ENCODE measurements at regions not wholly inside any gene's neighbourhood (a gene's known extent, or its start where the extent isn't known, plus 50 kb on each side); places are given as distances from the start of the nearest gene placed in this dataset.

- TF ChIP-seq CTCF (IDR thresholded peaks at IDR 0.05; ENCODE audit: extremely low read depth, low read depth, low read length): no peak
- peaks cover 29% of the 10 kb centered on the region for H3K27me3 ChIP-seq (ENCODE audit: insufficient read depth, low read length)
- no peaks in the 10 kb centered on the region for H3K79me2 ChIP-seq (ENCODE audit: insufficient read depth, low read length)
- no peak overlapping the region for H3K27ac ChIP-seq (ENCODE audit: low read depth, low read length)
- no peaks in the 10 kb centered on the region for H3K9me3 ChIP-seq (ENCODE audit: low read depth, low read length)
- H2AFZ ChIP-seq (ENCODE audit: low read length): no peak overlapping the region
- H3K36me3 ChIP-seq (ENCODE audit: insufficient read depth, low read length): no peaks in the 10 kb centered on the region
- H3K4me3 ChIP-seq (ENCODE audit: insufficient read depth, low read length): no peak overlapping the region
- H4K20me1 ChIP-seq (ENCODE audit: insufficient read depth, low read length): no peaks in the 10 kb centered on the region
- H3K4me2 ChIP-seq (ENCODE audit: insufficient read depth, low read length): no peak overlapping the region
- H3K4me1 ChIP-seq (ENCODE audit: insufficient read depth, low read length): peaks cover 4% of the 10 kb centered on the region
- DNase-seq (ENCODE audit: insufficient read length, low spot score, missing footprints): no peak
These were observed 51.2 kb downstream of the GRK7 start for GRCh38 chr3:141814375-141814774.

GRCh38 chr3:141815667-141816066 is 52.5 kb downstream of the GRK7 start:
- Histone ChIP-seq H4K20me1 (ENCODE audit: insufficient read depth, low read length) (no peaks in the 10 kb centered on the region), H3K79me2 (ENCODE audit: insufficient read depth, low read length) (no peaks in the 10 kb centered on the region), H3K27ac (ENCODE audit: low read depth, low read length) (no peak overlapping the region), H3K4me3 (ENCODE audit: insufficient read depth, low read length) (no peak overlapping the region), H3K36me3 (ENCODE audit: insufficient read depth, low read length) (no peaks in the 10 kb centered on the region), H3K4me2 (ENCODE audit: insufficient read depth, low read length) (no peak overlapping the region), H3K27me3 (ENCODE audit: insufficient read depth, low read length) (peaks cover 29% of the 10 kb centered on the region), H3K4me1 (ENCODE audit: insufficient read depth, low read length) (peaks cover 4% of the 10 kb centered on the region), H3K9me3 (ENCODE audit: low read depth, low read length) (no peaks in the 10 kb centered on the region), H2AFZ (ENCODE audit: low read length) (no peak overlapping the region)
- TF ChIP-seq CTCF (IDR thresholded peaks at IDR 0.05; ENCODE audit: extremely low read depth, low read depth, low read length): no peak
- DNase-seq (ENCODE audit: insufficient read length, low spot score, missing footprints): no peak

GRCh38 chr3:141816958-141817357 is 53.8 kb downstream of the GRK7 start:
- Histone ChIP-seq H3K4me1 (ENCODE audit: insufficient read depth, low read length) (peaks cover 4% of the 10 kb centered on the region), H3K27me3 (ENCODE audit: insufficient read depth, low read length) (peaks cover 31% of the 10 kb centered on the region), H3K36me3 (ENCODE audit: insufficient read depth, low read length) (no peaks in the 10 kb centered on the region), H3K27ac (ENCODE audit: low read depth, low read length) (no peak overlapping the region), H4K20me1 (ENCODE audit: insufficient read depth, low read length) (no peaks in the 10 kb centered on the region), H3K9me3 (ENCODE audit: low read depth, low read length) (no peaks in the 10 kb centered on the region), H3K4me2 (ENCODE audit: insufficient read depth, low read length) (peak overlapping the region; percentile 47), H3K79me2 (ENCODE audit: insufficient read depth, low read length) (no peaks in the 10 kb centered on the region), H2AFZ (ENCODE audit: low read length) (peak overlapping the region; percentile 56), H3K4me3 (ENCODE audit: insufficient read depth, low read length) (no peak overlapping the region)
- no peak for DNase-seq (ENCODE audit: insufficient read length, low spot score, missing footprints)
- TF ChIP-seq CTCF (IDR thresholded peaks at IDR 0.05; ENCODE audit: extremely low read depth, low read depth, low read length): no peak

- Histone ChIP-seq H3K9me3 (ENCODE audit: low read depth, low read length) (no peaks in the 10 kb centered on the region), H3K4me2 (ENCODE audit: insufficient read depth, low read length) (no peak overlapping the region), H3K27ac (ENCODE audit: low read depth, low read length) (no peak overlapping the region), H3K27me3 (ENCODE audit: insufficient read depth, low read length) (peaks cover 5% of the 10 kb centered on the region), H3K4me3 (ENCODE audit: insufficient read depth, low read length) (no peak overlapping the region), H2AFZ (ENCODE audit: low read length) (no peak overlapping the region), H3K36me3 (ENCODE audit: insufficient read depth, low read length) (no peaks in the 10 kb centered on the region), H3K79me2 (ENCODE audit: insufficient read depth, low read length) (no peaks in the 10 kb centered on the region), H3K4me1 (ENCODE audit: insufficient read depth, low read length) (no peaks in the 10 kb centered on the region), H4K20me1 (ENCODE audit: insufficient read depth, low read length) (no peaks in the 10 kb centered on the region)
- DNase-seq (ENCODE audit: insufficient read length, low spot score, missing footprints): no peak
- TF ChIP-seq CTCF (IDR thresholded peaks at IDR 0.05; ENCODE audit: extremely low read depth, low read depth, low read length): no peak
These were observed 51.0 kb upstream of the ATP1B3 start for GRCh38 chr3:141825216-141826011.

All from osteoblast (primary cell).